ENCODE measurements at regions not wholly inside any gene's neighbourhood (a gene's known extent, or its start where the extent isn't known, plus 50 kb on each side); places are given as distances from the start of the nearest gene placed in this dataset.

GRCh38 chrX:69083801-69084200 is 81.5 kb downstream of the PJA1 start:
- FAIRE-seq (no peak), DNase-seq (ENCODE audit: low spot score) (no peak)

DNA sequence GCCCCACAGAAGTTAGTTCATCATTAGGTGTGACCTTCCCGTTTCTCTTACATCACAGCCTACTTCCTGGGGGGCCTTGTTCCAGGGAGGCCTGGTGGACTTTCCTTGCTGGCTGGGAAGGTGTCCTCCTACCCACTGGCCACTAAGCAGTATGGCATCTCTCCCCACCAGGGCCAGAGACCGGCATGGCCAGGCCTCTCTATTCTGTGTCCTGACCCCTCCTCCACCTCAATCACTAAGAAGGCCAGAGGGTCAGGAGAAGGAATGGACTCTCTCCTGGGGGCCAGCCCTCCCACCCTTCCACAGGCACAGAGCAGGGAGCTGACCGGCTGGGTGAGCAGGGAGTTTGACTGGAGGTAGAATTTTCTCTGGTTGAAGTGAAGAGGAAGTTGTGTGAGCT is 81.9 kb downstream of the PJA1 start:
- FAIRE-seq = no peak
- no peak for DNase-seq (ENCODE audit: low spot score)

DNA sequence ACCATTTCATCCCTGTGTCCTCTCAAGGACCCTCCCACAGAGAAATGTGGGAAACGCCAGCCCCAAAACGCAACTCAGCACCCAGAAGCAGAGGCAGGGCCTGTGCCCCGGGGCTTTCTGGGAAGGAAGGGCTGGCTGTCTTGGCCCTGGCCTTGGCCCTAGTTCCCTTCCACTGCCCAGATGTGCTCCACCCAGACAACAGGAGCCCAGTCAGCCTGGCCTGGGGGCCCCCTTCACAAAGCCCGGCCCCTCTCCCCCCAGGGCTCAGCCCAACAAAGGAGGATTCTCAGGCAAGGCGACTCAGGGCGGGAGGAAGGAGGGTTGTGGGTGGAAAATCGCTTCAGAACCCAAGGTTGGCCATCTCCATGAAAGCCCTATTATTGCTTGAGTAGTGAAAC is 82.5 kb downstream of the PJA1 start:
- FAIRE-seq (no peak), DNase-seq (ENCODE audit: low spot score) (no peak)

- no peak for DNase-seq (ENCODE audit: low spot score)
- no peak for FAIRE-seq
Measured at GRCh38 chrX:69082055-69082752, 83.0 kb downstream of the PJA1 start.

GRCh38 chrX:69080855-69081465 is 84.3 kb downstream of the PJA1 start:
- FAIRE-seq = no peak
- no peak for DNase-seq (ENCODE audit: low spot score)

DNA sequence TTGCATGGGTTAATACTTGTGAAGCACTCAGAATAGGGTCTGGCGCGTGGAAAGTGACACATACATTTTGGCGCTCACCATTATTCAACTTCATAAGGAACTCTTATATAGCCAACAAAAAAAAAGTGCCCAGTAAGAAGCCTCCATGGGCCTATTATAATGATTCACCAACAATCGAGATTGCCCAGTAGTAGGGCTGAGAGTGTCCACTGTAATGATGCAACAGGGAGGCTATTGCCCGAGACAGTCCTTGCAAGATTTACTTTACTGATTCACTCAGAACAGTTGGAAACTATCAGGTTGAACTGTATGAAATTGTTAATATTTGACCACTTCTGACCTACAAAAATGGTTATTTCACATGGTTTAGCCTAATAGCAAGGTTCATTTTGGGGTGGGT is 86.0 kb downstream of the PJA1 start:
- no peak for DNase-seq (ENCODE audit: low spot score)
- FAIRE-seq = no peak

- FAIRE-seq = no peak
- no peak for DNase-seq (ENCODE audit: low spot score)
Measured at GRCh38 chrX:69077895-69078455, 87.3 kb downstream of the PJA1 start.

GRCh38 chrX:69076088-69076487 is 89.2 kb downstream of the PJA1 start:
- FAIRE-seq (no peak), DNase-seq (ENCODE audit: low spot score) (no peak)

GRCh38 chrX:69074726-69075125 is 90.5 kb downstream of the PJA1 start:
- DNase-seq (ENCODE audit: low spot score) (no peak), FAIRE-seq (no peak)

DNA sequence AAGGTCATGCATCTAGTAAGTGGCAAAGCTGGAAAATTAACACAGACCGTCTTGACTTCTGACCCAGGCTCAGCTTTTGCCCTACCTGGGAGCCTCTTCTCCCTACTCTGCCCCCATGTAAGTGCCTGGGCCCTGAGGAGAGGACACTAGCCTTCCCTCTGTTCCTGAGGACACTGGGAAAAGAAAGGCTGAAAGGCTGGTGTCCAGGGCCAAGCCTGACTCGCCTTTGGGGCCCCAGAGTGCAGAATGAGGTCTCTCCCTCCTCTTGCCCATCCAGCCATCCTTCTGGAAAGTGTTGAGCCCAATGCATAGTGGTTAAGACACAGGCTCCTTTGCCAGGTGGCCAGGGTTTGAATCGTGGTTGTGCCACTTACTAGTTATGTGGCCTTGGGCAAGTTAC is 91.5 kb downstream of the PJA1 start:
- no peak for FAIRE-seq

GRCh38 chrX:69073241-69073640 is 92.0 kb downstream of the PJA1 start:
- FAIRE-seq (no peak), DNase-seq (ENCODE audit: low spot score) (no peak)

More for the DNA sequence above, 91.5 kb downstream of the PJA1 start:
- DNase-seq (ENCODE audit: low spot score) = no peak

DNA sequence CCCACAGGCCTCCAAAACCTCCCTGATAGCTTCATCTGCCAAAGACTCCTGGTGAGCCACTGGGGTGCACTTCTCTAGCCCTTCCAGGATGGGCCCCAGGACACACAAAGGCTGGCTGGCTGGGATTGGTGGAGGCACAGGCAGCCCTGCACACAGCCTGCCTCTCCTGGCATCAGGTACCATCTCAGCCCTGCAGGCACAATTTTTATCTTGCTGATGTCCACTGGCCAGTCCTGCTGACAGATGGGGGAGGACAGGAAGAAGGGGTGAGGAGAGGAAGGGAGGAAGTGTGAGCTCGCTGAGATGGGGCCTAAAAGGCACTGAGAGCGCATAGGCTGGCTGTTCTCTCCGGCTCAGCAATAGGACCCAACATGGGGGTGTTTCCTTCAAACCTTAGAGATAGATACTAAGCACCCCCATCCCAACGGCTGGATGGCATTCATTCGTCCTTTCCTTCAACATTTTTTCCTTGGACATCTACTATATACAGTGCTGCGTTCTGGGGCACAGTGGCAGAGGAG is 92.7 kb downstream of the PJA1 start:
- FAIRE-seq = no peak
- DNase-seq (ENCODE audit: low spot score) = no peak

DNA sequence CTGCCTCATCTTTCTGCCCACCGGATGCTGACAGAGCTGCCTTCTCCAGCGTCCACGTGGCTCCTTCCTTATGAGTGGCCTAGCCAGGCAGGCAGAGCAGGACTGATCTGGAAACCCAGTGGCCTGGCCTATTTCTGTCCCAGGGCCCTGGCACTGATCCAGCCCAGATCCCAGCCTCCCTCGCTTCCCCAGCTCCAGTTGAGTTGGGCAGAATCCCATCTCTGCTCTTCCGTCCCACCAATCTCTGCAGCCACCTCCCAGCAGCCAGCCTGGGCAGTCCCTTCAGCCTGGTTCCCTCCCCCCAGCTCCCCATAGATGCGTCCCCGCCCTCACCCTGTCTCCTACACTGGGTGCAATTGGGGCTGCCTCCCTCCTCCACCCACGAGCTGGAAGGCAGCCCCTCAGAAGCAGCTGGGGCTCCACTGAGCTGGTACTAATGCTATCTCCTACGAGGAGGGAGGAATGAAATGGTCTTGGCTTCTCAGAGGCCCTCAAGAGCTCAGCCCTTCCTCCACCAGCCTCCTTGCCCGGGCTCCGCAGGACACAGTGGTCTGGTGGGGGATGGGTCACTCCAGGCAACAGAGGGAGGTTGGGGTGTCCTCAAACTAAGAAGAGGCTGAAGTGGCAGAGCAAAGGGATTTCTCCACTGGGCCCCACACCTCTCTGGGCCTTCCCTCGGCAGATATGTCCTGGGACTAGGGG is 94.2 kb downstream of the PJA1 start:
- DNase-seq (ENCODE audit: low spot score) = no peak
- no peak for FAIRE-seq

DNA sequence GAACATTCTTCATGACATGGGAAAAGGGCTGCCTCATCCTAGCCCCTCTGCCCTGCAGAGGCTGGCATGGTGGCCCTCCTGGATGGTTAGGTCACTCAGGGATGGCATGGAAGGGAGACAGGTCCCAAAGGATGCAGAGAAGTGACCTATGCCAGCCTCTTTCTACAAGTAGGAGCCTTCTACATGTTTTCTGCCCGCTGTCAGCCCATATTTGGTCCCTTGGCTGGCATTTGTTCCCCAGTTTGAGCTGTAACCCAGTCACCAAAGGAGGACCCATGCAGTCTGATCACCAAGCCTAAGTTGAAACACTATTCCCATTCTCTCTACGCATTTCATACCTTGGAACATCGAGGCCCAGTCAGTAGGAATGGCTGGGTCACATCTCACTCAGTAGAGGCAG is 95.4 kb downstream of the PJA1 start:
- DNase-seq (ENCODE audit: low spot score) (no peak), FAIRE-seq (no peak)

- FAIRE-seq (no peak), DNase-seq (ENCODE audit: low spot score) (no peak)
Measured at GRCh38 chrX:69069086-69069445, 96.2 kb downstream of the PJA1 start.

DNA sequence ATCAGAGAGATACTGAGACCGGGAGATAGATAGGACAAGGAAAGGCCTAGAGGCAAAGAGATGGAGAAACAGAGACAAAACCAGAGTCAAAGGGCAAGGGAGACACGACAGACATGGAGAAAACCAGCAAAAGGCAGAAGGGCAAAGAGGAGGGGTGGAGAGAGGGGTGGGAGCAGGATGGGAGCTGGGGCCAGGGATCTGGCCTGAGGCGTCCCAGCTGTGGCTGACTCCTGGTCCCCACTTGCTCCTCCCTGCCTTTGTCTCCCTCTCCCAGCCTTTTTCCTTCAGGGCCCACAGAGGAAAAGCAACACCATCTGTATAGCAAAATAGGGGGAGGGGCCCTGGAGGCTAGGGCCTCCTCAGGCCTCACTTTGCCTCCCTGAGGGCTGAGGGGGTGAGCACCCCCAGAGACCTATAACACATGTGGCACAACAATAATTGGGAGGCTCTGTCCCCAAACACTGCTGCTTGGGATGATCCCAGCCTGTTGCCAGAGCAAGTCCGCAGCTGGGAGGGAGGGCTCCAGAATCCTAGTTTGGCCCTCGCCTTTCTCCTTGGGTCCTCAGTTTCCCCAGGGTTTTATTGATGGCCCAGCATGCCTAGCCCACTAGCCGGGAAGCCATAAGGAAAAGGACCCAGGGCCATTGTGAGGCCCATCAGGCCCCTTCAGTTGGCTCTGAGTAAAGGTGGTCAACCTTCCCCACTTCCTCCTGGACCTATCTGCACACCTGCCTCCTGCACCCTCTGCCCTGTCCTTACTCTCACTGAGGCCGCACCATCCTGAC is 96.8 kb downstream of the PJA1 start:
- FAIRE-seq (no peak), DNase-seq (ENCODE audit: low spot score) (no peak)

- no peak for FAIRE-seq
Measured at GRCh38 chrX:69067841-69068240, 97.4 kb downstream of the PJA1 start.

DNA sequence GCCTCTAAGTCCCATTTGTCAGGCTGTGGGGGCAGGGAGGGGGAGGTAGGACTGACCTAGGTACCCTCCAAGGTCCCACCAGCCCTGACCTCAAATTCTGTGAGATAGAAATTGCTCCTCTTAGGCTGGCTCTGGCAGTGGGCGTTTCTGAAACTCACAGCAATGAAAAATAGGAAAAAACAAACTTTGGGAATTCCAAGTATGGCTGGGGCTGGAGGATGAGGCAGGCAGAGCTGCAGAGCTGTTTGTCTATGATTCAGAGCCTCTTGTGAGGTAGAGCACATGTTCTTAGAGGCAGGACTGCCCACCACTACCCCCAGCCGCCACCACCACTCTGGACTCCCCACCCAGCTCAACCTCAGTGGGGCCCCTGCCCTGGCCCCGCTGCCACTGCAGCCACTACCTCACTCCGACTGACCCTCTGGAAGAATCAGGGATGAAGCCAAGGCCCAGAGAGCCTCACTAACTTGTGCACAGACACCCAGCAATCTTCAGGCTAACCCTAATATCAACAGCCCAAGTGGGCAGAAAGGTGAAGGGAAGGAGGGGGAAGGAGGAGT is 98.2 kb downstream of the PJA1 start:
- DNase-seq (ENCODE audit: low spot score) = no peak
- FAIRE-seq = no peak

More at GRCh38 chrX:69067841-69068240, 97.4 kb downstream of the PJA1 start:
- DNase-seq (ENCODE audit: low spot score) = no peak

GRCh38 chrX:69066021-69066757 is 99.1 kb downstream of the PJA1 start:
- FAIRE-seq (no peak), DNase-seq (ENCODE audit: low spot score) (no peak)

DNA sequence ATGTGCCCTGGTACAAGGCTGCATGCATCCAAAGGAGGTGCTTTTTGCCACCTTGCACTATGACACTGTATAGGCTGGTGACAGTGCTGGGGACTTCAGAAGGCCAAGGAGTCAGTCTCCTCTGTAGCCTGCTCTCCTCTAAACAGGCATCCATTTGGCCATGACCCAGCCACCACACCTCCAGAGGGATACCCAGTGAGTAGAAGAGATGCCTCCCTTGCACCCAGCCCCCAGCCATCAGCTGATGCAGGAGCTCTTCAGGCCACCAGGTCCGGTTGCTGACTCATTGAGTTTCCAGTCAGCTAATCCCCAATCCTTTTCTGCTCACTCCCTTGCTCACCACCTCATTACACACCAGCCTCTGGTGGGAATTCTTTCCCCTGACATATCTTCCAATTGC is 99.8 kb downstream of the PJA1 start:
- DNase-seq (ENCODE audit: low spot score) (peak; percentile 4), FAIRE-seq (no peak)

Data from RCC 7860 (cell line).